HFF-Myc (cell line): ENCODE measurements at regions not wholly inside any gene's neighbourhood (a gene's known extent, or its start where the extent isn't known, plus 50 kb on each side); places are given as distances from the start of the nearest gene placed in this dataset.

Experiments used
- DNase-seq: peaks from one replicate; pipeline ENCODE4 v3.0.0-alpha.2; 2011; ENCODE audit warnings: low read depth; ENCODE audit errors: extremely low read depth
- H3K4me3 ChIP-seq: replicated peaks from 2 replicates; pipeline ENCODE4 v1.5.1; 2011; ENCODE audit warnings: low read depth, mild to moderate bottlenecking, control low read depth, low read length
- CTCF ChIP-seq: IDR thresholded peaks from 2 replicates; pipeline ENCODE4 v1.5.1; 2012; ENCODE audit warnings: mild to moderate bottlenecking, low read depth, low read length, control low read depth; ENCODE audit errors: missing control alignments

DNA sequence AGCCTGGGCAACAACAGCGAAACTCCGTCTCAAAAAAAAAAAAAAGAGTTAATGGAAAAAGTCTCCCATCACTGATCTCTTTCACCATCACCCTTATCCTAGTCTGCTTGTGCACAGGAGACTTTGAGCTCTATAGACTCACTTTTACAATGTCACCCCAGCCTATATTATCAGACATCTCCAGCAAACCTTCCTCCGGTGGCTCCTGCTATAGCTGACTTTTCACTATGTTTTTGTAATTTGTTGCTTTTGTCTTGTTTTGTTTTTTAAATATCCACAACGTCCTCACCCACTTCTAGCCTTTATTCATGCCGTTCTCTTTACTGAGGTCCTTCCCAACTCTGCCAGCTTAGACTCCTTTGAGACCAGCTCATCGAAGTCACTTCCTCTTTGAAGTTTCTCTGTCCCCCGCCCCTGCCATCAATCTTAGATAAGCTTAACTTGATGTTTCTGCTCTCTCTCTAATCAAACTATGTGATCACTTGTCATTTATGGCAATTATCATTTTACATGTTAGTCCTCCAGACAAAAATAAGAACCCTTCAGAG is 82.7 kb upstream of the CHD2 start:
- H3K4me3 ChIP-seq, result no peak overlapping the region
- TF ChIP-seq CTCF, result no peak
- no peak for DNase-seq

GRCh38 chr15:92818651-92819277 is 81.4 kb upstream of the CHD2 start:
- DNase-seq, result no peak
- TF ChIP-seq CTCF, result no peak
- H3K4me3 ChIP-seq, result no peak overlapping the region

DNA sequence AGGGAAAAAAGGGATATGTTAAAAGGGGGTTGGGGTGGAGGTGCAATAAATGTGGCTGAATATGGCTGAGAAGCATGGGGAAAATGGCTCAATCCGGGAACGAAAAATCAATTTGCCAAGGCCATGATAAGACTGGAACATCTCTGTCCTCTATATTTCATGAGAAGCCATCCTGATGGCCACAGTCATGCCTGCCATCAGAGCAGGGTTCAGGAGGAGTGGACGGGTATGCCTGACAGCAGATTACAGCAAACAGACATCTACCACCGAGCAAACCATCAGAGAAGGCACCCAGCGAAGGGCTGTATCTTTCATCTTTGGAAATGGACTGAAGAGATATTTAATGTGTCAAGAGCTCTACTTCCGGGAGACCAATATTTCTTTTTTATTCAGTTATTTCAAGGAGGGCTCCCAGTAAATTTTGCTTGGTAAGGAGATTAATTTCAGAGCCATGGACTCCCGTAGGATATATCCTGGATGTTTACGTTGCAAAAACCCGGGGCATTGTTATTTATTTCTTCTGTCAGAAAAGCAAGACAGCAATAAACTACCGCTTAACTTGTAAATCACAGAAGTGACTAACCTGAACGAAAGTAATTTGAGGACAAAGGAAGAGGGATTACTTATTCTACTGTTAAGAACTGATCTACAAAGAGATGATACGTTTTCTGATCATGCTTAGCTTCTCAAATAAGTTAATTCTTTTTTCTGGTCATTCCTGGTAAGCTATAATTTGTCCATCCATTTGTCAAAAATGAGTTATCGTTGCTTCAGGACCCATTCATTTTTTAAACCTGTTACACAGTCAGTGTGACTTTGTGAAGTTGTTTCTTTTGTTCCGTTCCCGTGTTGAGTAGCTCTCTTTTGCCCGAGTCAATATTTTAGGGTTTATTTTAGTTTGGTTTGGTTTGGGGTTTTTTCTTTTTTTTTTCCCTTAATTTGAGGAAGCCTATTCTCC is 80.6 kb upstream of the CHD2 start:
- no peak for TF ChIP-seq CTCF
- DNase-seq, result no peak
- peak overlapping the region; percentile 39 for H3K4me3 ChIP-seq

DNA sequence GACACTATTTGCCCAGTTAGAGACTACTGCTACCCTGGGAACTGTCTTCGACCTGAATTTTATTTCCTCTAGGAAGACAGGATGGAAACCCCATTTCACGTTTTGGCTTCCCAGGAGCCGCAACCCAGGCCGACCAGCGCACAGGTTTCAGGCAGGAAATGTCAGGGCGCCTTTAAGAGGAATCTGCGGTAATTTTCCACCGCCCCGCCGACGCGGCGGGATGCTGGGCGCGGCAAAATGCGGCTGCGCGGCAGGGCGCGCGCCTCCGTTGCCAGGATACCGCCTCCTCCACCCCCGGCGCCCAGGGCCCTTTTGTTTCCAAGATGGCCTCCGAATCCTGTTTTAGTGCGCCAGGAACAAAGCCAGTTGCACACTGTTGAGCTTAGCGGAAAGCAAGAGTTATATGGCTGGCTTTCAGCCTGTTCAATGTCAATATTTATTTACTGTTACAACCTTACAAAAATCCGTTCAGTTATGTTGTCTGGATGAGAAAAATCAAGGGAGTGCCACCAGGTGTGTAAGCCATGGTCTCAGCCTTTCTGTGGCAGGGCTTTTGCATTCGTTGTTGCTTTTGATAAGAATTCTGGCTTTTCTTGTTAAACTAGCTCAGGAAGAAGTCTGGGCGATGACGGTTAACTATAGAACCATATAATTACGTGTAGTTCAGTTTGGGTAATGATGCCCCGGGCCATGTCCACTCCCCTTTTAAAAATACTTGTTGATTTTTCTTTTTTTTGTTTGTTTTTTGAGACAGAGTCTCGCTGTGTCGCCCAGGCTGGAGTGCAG is 79.7 kb upstream of the CHD2 start:
- peak overlapping the region; percentile 39 for H3K4me3 ChIP-seq
- no peak for TF ChIP-seq CTCF
- peak; percentile 63 for DNase-seq

GRCh38 chr15:92821491-92822116 is 78.5 kb upstream of the CHD2 start:
- H3K4me3 ChIP-seq, result no peak overlapping the region
- TF ChIP-seq CTCF, result no peak
- DNase-seq, result no peak
